Activated T-helper 1 cell treated with anti-CD3 and anti-CD28 coated beads, Interleukin-2, amount 50 U/mL, for 16 hours (primary cell): ENCODE measurements at regions not wholly inside any gene's neighbourhood (a gene's known extent, or its start where the extent isn't known, plus 50 kb on each side); places are given as distances from the start of the nearest gene placed in this dataset.
"Not testable (repeated sequence)": the region's sequence is repeated elsewhere in the genome, so short reads cannot be mapped to it uniquely, and the experiment has no call there.

ENCODE experiments used
- DNase-seq, 2 donors: peaks; one replicate each; pipeline ENCODE4 v3.0.0-alpha.2; 2020; ENCODE audit warnings: low read depth in 1 of 2, low spot score in 1 of 2

DNA sequence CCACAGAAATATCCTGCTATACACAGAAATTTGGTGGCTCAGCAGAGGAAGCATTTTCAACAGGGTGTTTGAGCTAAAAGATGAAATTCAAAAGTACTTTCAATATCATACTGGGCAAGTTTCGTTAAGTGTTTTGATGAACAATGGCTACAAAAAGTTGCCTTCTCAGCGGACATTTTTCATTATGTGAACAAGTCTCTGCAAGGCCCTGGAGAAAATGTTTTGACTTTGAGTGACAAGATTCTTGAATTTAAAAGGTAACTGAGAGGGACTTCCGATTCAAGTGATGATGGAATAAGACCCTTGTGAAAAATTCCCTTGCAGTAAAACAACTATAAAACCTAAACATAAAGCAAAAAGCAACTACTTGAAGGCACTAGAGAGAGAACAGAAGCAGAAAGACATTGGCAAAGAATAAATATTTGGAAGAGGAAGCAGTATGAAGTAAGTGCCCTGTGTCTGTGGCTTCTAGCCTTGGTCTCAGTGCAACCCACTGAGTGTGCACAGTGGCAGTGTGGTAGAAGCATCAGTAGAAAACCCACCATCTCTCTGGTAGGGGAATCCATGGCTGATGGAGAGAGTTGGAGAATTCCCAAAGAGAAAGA, 62.5 kb upstream of the NAMPT start:
- DNase-seq = no peak

DNA sequence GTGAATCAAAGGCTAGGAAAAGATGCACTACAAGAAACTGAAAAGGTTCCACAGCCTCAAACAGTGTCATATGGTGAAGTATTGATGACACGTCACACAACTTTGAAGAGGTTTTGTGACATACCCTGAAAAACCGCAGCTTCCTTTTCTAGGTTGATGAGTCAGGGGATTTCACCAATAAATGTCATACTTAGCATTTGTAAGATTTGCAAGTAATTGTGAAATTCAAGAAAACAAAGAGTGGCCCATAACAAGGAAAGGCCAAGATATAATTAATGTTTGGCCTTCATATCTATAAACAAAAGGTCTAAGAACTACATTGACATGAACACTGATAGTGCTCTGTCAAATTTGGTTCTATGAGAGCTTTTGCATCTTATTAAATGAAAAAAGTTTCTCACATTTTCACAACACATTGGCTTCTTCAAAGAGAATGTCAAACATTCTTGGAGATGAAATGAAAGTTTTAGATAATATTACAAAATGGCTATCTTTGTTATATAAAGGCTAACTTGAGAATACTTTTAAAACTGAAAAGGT, 62.0 kb upstream of the NAMPT start:
- DNase-seq = peak in 1 of 2 donors; percentile 25

DNA sequence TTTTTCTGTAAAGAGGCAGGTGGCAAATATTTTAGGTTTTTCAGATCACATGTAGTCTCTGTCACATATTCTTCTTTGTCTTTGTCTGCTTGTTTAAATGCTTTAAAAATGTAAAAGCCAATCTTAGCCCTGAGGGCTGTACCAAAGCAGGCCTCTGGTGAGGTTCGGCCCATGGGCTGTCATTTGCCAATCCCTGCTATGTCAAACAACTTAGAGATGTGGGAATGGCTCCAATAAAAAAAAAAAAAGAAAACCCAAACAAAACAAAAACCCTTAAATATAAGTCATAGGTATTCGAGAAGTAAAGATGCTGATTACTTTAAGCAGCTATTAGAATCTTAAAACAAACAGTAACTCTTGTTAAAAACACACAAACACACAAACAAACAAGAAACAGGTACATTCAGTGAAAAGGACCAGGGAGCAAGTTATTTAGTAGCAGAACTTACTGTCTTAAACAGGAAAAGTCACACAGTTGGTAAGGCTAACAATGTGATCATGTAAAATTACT, 61.4 kb upstream of the NAMPT start:
- DNase-seq = no peak

DNA sequence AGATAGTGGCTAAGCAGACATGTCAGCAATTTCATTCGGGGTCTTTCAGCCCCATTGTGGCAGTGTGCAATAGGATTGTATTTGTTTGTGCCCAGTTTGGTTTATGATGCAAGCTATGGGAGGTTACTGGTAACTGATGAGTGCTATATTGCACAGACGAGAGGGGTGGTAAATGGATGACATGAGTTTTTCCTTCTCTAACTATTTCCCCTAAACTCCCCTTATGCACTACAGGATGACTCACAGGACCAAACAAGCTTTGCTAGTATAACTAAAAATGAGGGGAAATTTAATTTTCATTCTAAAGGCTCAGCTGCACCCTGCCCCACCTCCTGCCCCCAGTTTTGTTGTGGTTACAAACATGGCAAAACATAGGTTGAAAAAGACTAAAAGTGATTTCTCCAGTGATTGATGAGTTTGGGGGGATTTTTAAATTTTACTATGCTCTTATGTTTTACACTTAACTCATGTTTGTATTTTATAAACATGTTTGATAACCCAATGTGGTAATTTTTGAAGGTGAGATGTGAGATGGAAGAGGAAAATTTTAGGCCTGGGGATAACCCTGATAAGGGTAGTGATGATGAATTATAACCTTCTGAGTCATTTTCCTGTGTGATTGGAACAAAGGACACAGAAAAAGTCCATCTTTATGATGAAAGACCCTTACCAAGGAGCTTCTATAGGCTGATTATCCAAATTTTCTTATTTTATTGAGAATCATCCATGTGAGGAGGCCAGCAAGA, 60.8 kb upstream of the NAMPT start:
- DNase-seq = peak in 1 of 2 donors; percentile 37

DNA sequence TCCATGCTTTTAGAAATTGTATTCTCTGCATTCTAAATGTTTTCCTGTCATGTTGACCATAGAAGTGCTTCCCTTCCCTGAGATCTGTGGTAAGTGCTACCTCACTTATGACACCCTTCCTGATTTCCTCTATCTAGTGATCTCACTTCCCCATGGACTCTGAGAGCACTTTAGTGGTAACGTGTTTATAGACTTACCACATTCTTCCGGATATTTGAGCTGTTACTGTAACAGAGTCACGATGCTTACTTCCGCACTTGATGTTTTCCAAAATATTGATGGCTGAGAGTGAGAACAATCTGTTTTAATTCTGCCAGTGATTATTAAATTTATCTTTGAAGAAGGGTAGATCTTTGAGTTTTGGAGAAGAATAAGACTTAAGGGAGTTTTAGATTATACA, 60.1 kb upstream of the NAMPT start:
- no peak for DNase-seq

DNA sequence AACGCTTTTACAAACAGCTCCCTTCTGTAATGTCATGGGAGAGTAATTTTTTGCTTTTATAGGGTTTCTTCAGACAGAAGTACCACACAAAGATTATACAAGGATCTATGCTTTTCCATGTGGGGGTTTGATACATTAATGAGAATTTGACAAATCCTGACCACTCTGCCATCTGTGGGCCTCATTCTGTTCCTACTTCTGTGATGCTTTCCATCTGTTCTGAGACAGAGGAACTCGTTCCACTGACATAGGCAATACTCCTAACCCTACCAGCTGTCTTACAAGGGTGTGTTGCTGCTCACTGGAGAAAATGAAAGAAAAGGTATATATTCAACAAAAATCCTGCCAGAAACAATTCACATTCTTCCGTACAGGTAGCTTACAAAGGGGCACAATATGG, 59.4 kb upstream of the NAMPT start:
- no peak for DNase-seq

DNA sequence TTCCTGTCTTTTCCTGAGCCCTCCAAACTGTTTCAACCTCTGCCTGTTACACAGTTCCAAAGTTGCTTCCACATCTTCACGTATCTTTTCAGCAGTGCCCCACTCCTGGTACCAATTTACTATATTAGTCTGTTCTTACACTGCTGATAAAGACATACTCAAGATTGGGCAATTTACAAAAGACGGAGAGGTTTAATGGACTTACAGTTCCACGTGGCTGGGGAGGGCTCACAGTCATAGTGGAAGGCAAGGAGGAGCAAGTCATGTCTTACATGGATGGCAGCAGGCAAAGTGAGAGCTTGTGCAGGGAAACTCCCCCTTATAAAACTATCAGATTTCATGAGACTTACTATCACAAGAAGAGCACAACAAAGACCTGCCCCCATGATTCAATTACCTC, 57.3 kb upstream of the NAMPT start:
- not testable (repeated sequence) for DNase-seq

DNA sequence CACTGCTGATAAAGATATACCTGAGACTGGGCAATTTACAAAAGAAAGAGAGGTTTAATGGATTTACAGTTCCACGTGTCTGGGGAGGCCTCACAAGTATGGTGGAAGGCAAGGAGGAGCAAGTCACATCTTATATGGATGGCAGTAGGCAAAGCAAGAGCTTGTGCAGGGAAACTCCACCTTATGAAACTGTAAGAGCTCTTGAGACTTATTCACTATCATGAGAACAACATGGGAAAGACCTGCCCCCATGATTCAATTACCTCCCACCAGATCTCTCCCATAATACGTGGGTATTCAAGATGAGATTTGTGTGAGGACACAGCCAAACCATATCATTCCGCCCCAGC, 55.4 kb upstream of the NAMPT start:
- not testable (repeated sequence) for DNase-seq

DNA sequence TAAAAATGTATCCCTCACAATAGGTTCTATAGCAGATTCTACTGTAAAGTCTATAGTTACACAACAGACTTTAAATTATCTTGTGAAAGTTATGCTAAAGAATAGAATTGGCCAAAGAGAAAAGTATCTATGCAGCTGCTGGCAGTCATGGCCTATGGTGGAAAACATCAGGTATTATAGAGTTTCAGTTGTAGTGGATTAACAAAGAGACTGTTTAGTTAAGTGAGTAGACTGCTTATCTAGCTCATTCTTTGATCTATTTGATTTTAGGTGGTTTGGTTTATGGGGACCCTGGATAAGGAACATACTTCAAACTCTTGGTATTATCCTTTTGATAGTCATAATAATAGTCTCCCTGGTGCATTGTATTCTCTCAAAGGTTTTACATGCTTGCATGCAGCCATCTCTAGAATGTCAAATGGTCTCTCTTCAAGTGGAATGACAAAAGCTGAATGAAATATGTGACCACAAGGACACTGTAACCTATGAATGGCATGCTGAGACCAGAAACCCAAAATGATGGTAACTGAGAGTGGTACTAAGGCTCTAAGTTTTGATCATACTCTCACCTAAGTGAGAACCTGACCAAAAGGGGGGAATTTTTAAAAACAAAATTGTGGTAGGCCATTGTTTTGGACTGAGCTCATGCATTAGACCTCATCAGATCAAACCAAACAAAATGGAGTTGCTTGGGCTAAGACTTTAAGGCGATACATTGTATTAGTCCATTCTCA, 54.9 kb upstream of the NAMPT start:
- DNase-seq = no peak

DNA sequence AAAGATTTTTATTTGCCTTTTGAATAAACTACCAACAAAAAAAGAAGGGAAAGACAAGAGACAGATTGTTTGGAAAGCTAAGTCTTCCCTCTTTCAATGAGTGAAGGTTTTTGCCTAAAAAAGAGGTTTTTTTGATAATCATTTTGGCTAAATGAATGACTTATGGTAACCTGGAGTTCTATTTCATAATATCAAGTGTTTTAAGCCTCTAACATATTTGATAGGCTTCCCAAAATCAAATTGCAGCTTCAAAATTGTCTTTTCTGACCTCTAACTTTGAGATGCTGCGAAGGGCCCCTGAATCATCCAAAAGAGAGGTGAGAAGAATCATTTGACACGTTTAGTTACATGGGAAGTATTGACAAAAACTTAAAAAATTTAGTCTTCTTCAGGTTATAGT, 53.0 kb upstream of the NAMPT start:
- no peak for DNase-seq

DNA sequence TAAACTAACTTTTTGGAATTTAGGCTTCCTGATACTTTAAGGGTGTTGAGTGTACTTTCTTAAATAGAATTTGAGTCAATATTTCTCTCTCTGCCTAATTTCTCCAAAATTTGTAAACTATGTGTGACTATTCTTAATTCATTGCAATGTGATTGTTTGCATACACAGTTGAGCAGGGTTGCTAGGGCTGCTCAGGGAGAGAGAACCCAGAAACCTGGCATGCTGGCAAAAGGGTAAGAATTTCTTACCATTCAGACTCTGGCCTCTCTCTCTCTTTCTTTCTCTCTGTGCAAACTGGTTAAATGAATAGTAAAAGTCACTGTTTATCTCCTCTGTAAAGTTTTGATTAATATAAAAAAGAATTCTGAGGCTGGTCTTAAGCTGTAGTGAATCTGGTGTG, 51.0 kb upstream of the NAMPT start:
- DNase-seq = no peak
